SK-N-MC (cell line): ENCODE measurements at regions not wholly inside any gene's neighbourhood (a gene's known extent, or its start where the extent isn't known, plus 50 kb on each side); places are given as distances from the start of the nearest gene placed in this dataset.

Source experiments
- EZH2 ChIP-seq: fragments of 200-600 bp; sonication (generic); IDR thresholded peaks from one replicate; pipeline ENCODE4 v1.6.1; 2017; ENCODE audit warnings: antibody characterized with exemption
- POLR2AphosphoS5 ChIP-seq: IDR thresholded peaks from 2 replicates; pipeline ENCODE4 v1.6.1; 2012; ENCODE audit warnings: mild to moderate bottlenecking, low read depth, low read length, borderline replicate concordance

GRCh38 chr4:124469981-124470380 lies 242.6 kb downstream of the ANKRD50 start:
- TF ChIP-seq POLR2AphosphoS5: no peak
- TF ChIP-seq EZH2: no peak
